ENCODE measurements at regions not wholly inside any gene's neighbourhood (a gene's known extent, or its start where the extent isn't known, plus 50 kb on each side); places are given as distances from the start of the nearest gene placed in this dataset.
A peak's percentile ranks its signal among the peaks of the same experiment; 100 is the strongest.

GRCh38 chr13:29924482-29925350 is 74.3 kb upstream of the UBL3 start:
- Histone ChIP-seq H3K27ac (ENCODE audit: extremely low read depth, low read depth, low read length) (peak overlapping the region; percentile 47; the same call in 1 of the 2 replicates), H3K4me3 (ENCODE audit: low read depth, low read length) (no peak overlapping the region), H3K36me3 (ENCODE audit: control insufficient read depth in 2 of 2, insufficient read depth in 1 of 2, low read length in 2 of 2) (no peaks in the 10 kb centered on the region), H3K9me3 (ENCODE audit: control insufficient read depth, insufficient read depth, low read depth, low read length) (no peaks in the 10 kb centered on the region), H3K4me1 (ENCODE audit: control insufficient read depth, insufficient read depth, low read length) (peaks cover 13% of the 10 kb centered on the region)
- ChIA-PET CTCF (interaction anchor here (0.5 to 2.7 kb wide), 16 partner anchors 10 to 1047 kb away, joined by 3 to 18 read pairs (median 4); partner anchors contain the start of gene UBL3), POLR2A (interaction anchor here (0.9 to 2.8 kb wide), 3 partner anchors 22 to 75 kb away, joined by 3 to 18 read pairs (median 4); partner anchors contain the start of gene UBL3)
- TF ChIP-seq ZNF580 (tag by site-specific recombination; IDR thresholded peaks at IDR 0.05) = no peak
- peak; percentile 23; the same call in 1 of the 2 replicates for TF ChIP-seq PRDM1 (tag by site-specific recombination; IDR thresholded peaks at IDR 0.05)
- peak; percentile 32 for TF ChIP-seq ZIC2 (tag by site-specific recombination; IDR thresholded peaks at IDR 0.05)
- TF ChIP-seq YY1 (tag by site-specific recombination; IDR thresholded peaks at IDR 0.05) = 0 out of 2 replicates have a peak, but pooled peaks have one; percentile 3
- peak; percentile 76; the same call in 1 of the 2 replicates for TF ChIP-seq ZNF596 (tag by site-specific recombination; IDR thresholded peaks at IDR 0.05)
- no peak for TF ChIP-seq ZNF785 (tag by site-specific recombination; IDR thresholded peaks at IDR 0.05)
- no peak for TF ChIP-seq ZNF398 (tag by site-specific recombination; IDR thresholded peaks at IDR 0.05)

- POLR2A ChIA-PET = interaction anchor here (0.7 to 2.8 kb wide), 4 partner anchors 21 to 74 kb away, joined by 3 to 18 read pairs (median 4); partner anchors contain the start of gene UBL3
- CTCF ChIA-PET = interaction anchor here (0.6 to 2.7 kb wide), 22 partner anchors 11 to 415 kb away, joined by 3 to 18 read pairs (median 4); partner anchors contain the start of gene UBL3
- no peaks in the 10 kb centered on the region for H3K9me3 ChIP-seq (ENCODE audit: control insufficient read depth, insufficient read depth, low read depth, low read length)
- H3K27ac ChIP-seq (ENCODE audit: extremely low read depth, low read depth, low read length) = peak overlapping the region; percentile 81
- no peaks in the 10 kb centered on the region for H3K36me3 ChIP-seq (ENCODE audit: control insufficient read depth in 2 of 2, insufficient read depth in 1 of 2, low read length in 2 of 2)
- no peak overlapping the region for H3K4me3 ChIP-seq (ENCODE audit: low read depth, low read length)
- H3K4me1 ChIP-seq (ENCODE audit: control insufficient read depth, insufficient read depth, low read length) = peaks cover 13% of the 10 kb centered on the region
- TF ChIP-seq ZNF223 (tag by site-specific recombination; IDR thresholded peaks at IDR 0.05) (no peak), ZNF514 (tag by site-specific recombination; IDR thresholded peaks at IDR 0.05) (no peak), ZNF791 (tag by site-specific recombination; IDR thresholded peaks at IDR 0.05) (no peak), ZNF23 (tag by site-specific recombination; IDR thresholded peaks at IDR 0.05; ENCODE audit: borderline replicate concordance) (no peak), ZNF624 (tag by site-specific recombination; IDR thresholded peaks at IDR 0.05) (no peak), MZF1 (tag by site-specific recombination; IDR thresholded peaks at IDR 0.05; ENCODE audit: borderline replicate concordance) (no peak), ZNF521 (tag by site-specific recombination; IDR thresholded peaks at IDR 0.05) (no peak), ZNF239 (tag by site-specific recombination; IDR thresholded peaks at IDR 0.05) (no peak), MEIS1 (CRISPR knock-in tag; IDR thresholded peaks at IDR 0.05; ENCODE audit: borderline replicate concordance) (no peak), ZNF76 (tag by site-specific recombination; IDR thresholded peaks at IDR 0.05; ENCODE audit: borderline replicate concordance, low read depth) (no peak), ZNF561 (tag by site-specific recombination; IDR thresholded peaks at IDR 0.05; ENCODE audit: borderline replicate concordance) (0 out of 2 replicates have a peak, but pooled peaks have one; percentile 39), ZBTB1 (tag by site-specific recombination; IDR thresholded peaks at IDR 0.05) (no peak), ZNF701 (tag by site-specific recombination; IDR thresholded peaks at IDR 0.05) (no peak), HOXA7 (CRISPR knock-in tag; IDR thresholded peaks at IDR 0.05; ENCODE audit: borderline replicate concordance) (no peak), ZFHX2 (tag by site-specific recombination; conservative IDR thresholded peaks at IDR 0.05) (peak; percentile 39), TRIM28 (IDR thresholded peaks at IDR 0.05; ENCODE audit: borderline replicate concordance, low read length) (peak; percentile 78)
- TF ChIP-seq, protein P1, sequence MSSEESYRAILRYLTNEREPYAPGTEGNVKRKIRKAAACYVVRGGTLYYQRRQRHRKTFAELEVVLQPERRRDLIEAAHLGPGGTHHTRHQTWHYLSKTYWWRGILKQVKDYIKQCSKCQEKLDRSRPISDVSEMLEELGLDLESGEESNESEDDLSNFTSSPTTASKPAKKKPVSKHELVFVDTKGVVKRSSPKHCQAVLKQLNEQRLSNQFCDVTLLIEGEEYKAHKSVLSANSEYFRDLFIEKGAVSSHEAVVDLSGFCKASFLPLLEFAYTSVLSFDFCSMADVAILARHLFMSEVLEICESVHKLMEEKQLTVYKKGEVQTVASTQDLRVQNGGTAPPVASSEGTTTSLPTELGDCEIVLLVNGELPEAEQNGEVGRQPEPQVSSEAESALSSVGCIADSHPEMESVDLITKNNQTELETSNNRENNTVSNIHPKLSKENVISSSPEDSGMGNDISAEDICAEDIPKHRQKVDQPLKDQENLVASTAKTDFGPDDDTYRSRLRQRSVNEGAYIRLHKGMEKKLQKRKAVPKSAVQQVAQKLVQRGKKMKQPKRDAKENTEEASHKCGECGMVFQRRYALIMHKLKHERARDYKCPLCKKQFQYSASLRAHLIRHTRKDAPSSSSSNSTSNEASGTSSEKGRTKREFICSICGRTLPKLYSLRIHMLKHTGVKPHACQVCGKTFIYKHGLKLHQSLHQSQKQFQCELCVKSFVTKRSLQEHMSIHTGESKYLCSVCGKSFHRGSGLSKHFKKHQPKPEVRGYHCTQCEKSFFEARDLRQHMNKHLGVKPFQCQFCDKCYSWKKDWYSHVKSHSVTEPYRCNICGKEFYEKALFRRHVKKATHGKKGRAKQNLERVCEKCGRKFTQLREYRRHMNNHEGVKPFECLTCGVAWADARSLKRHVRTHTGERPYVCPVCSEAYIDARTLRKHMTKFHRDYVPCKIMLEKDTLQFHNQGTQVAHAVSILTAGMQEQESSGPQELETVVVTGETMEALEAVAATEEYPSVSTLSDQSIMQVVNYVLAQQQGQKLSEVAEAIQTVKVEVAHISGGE (tag by site-specific recombination; conservative IDR thresholded peaks at IDR 0.05; ENCODE audit: low read depth) = no peak
- TF ChIP-seq, protein P2, sequence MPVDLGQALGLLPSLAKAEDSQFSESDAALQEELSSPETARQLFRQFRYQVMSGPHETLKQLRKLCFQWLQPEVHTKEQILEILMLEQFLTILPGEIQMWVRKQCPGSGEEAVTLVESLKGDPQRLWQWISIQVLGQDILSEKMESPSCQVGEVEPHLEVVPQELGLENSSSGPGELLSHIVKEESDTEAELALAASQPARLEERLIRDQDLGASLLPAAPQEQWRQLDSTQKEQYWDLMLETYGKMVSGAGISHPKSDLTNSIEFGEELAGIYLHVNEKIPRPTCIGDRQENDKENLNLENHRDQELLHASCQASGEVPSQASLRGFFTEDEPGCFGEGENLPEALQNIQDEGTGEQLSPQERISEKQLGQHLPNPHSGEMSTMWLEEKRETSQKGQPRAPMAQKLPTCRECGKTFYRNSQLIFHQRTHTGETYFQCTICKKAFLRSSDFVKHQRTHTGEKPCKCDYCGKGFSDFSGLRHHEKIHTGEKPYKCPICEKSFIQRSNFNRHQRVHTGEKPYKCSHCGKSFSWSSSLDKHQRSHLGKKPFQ (tag by site-specific recombination; IDR thresholded peaks at IDR 0.05) = no peak
Observed at GRCh38 chr13:29923554-29924481, 73.4 kb upstream of the UBL3 start.
